AG04449 (cell line): ENCODE measurements at regions not wholly inside any gene's neighbourhood (a gene's known extent, or its start where the extent isn't known, plus 50 kb on each side); places are given as distances from the start of the nearest gene placed in this dataset.
A peak's percentile ranks its signal among the peaks of the same experiment; 100 is the strongest.

ENCODE experiments used
- CTCF ChIA-PET: fragments of 350-600 bp; formaldehyde crosslinking; extraction: SDS; loops from one replicate; lab custom pipeline; 2021; ENCODE audit warnings: antibody characterized with exemption; lab: Yijun Ruan, JAX
- POLR2A ChIA-PET: fragments of 400-600, 350-600 bp; formaldehyde crosslinking; extraction: SDS; loops from one replicate; lab custom pipeline; 2020; ENCODE audit warnings: antibody characterized with exemption, inconsistent platforms; lab: Yijun Ruan, JAX
- DNase-seq: peaks from one replicate; pipeline ENCODE4 v3.0.0-alpha.2; 2010; ENCODE audit warnings: low read depth, low spot score
- H3K4me3 ChIP-seq: 2 replicates; pipeline ENCODE4 v1.5.1; 2011; ENCODE audit warnings: low read depth, mild to moderate bottlenecking, control low read depth, low read length
- CTCF ChIP-seq: IDR thresholded peaks from one replicate; pipeline ENCODE4 v1.5.1; 2011; ENCODE audit warnings: mild to moderate bottlenecking, moderate library complexity, low read length, control low read depth, inconsistent platforms; ENCODE audit not compliant: insufficient read depth; ENCODE audit errors: missing control alignments

GRCh38 chr11:17148536-17148935, 59.2 kb downstream of the PIK3C2A start:
- POLR2A ChIA-PET: no interaction called here
- no peak overlapping the region for H3K4me3 ChIP-seq
- CTCF ChIA-PET: no interaction called here
- TF ChIP-seq CTCF: no peak
- DNase-seq: peak; percentile 7

- CTCF ChIA-PET: no interaction called here
- no peak for TF ChIP-seq CTCF
- DNase-seq: no peak
Observed at GRCh38 chr11:17145972-17146371, 61.8 kb downstream of the PIK3C2A start.

GRCh38 chr11:17142450-17142849, 65.0 kb upstream of the RPS13 start:
- CTCF ChIA-PET: interaction anchor here (1.5 kb wide), 1 partner anchor 35 kb away, joined by 4 read pairs; no protein-coding TSS in a partner anchor

More at GRCh38 chr11:17145972-17146371, 61.8 kb downstream of the PIK3C2A start:
- POLR2A ChIA-PET: no interaction called here
- no peak overlapping the region for H3K4me3 ChIP-seq

GRCh38 chr11:17141156-17141555, 63.7 kb upstream of the RPS13 start:
- ChIA-PET CTCF (no interaction called here), POLR2A (no interaction called here)
- no peak for DNase-seq
- H3K4me3 ChIP-seq: no peak overlapping the region
- no peak for TF ChIP-seq CTCF

More at GRCh38 chr11:17142450-17142849, 65.0 kb upstream of the RPS13 start:
- POLR2A ChIA-PET: no interaction called here
- no peak for TF ChIP-seq CTCF
- DNase-seq: no peak
- H3K4me3 ChIP-seq: no peak overlapping the region

GRCh38 chr11:17138562-17138961, 61.1 kb upstream of the RPS13 start:
- ChIA-PET POLR2A (no interaction called here), CTCF (no interaction called here)
- no peak for TF ChIP-seq CTCF
- H3K4me3 ChIP-seq: no peak overlapping the region
- DNase-seq: no peak

GRCh38 chr11:17135916-17136683, 58.6 kb upstream of the RPS13 start:
- CTCF ChIA-PET: interaction anchor here (1.0 to 1.3 kb wide), 3 partner anchors 14 to 348 kb away, joined by 3 to 4 read pairs (median 3); no protein-coding TSS in a partner anchor
- H3K4me3 ChIP-seq: no peak overlapping the region
- POLR2A ChIA-PET: no interaction called here
- DNase-seq: no peak
- TF ChIP-seq CTCF: no peak
